LNCAP (cell line): ENCODE measurements at regions not wholly inside any gene's neighbourhood (a gene's known extent, or its start where the extent isn't known, plus 50 kb on each side); places are given as distances from the start of the nearest gene placed in this dataset.

Experiments used
- TF ChIP-seq, protein P1 (sequence below): fragments of 450-650 bp; IDR thresholded peaks from 2 replicates; pipeline ENCODE4 v1.5.1; 2017; ENCODE audit warnings: mild to moderate bottlenecking

- TF ChIP-seq, protein P1, sequence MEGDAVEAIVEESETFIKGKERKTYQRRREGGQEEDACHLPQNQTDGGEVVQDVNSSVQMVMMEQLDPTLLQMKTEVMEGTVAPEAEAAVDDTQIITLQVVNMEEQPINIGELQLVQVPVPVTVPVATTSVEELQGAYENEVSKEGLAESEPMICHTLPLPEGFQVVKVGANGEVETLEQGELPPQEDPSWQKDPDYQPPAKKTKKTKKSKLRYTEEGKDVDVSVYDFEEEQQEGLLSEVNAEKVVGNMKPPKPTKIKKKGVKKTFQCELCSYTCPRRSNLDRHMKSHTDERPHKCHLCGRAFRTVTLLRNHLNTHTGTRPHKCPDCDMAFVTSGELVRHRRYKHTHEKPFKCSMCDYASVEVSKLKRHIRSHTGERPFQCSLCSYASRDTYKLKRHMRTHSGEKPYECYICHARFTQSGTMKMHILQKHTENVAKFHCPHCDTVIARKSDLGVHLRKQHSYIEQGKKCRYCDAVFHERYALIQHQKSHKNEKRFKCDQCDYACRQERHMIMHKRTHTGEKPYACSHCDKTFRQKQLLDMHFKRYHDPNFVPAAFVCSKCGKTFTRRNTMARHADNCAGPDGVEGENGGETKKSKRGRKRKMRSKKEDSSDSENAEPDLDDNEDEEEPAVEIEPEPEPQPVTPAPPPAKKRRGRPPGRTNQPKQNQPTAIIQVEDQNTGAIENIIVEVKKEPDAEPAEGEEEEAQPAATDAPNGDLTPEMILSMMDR: no peak
Measured at GRCh38 chr20:52630138-52630537, 342.0 kb upstream of the TSHZ2 start.

DNA sequence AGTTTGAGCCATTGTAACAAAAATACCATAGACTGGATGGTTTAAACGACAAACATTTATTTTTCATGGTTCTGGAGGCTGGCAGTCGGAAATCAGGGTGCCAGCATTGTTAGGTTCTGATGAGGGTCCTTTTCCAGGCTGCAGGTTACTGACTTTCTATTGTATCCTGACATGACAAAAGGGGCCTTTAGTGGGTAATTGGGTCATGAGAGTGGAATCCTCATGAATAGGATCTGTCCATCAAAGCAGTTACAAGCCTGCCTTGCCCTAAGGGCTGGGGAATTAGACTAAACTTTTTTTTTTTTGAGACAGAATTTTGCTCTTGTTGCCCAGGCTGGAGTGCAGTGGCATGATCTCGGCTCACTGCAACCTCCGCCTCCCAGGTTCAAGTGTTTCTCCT lies 347.9 kb upstream of the TSHZ2 start:
- TF ChIP-seq, protein P1: no peak

DNA sequence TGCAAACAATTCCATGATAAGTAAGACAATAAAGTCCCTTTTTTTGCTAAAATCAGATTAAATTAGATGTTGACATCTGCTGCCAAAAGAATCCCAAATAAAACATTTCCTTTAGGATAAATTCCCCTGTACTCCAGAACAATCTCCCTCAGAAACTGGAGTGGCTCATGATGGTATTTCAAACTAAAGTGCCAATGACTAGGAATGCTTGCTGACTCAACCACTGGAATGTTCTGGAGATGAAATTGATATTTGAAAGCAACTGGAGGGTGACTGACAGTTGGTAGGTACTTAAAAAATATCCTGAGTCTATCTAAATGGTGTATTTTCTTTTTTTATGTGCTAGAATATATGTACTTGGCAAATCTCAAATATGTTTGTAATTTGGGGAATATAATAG lies 350.1 kb upstream of the TSHZ2 start:
- TF ChIP-seq, protein P1: no peak

DNA sequence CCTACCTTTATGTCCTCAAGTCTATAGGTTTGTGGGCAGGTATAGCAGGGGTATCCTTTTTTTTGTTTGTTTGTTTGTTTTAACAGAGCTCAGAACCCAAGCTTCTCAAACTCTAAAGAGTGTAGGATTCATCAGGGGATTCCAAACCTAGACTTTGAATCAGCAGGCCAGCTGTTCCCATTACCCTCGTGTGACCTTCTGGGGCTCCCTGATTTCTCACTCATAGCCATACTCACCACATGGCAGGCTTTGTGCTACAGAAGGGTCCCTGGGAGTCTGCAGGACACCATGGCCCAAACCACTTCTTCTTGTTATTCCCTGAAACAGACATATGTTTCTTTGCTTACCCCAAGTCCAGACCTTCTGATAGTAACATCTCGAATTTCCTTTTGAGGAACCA lies 350.8 kb upstream of the TSHZ2 start:
- TF ChIP-seq, protein P1: no peak

DNA sequence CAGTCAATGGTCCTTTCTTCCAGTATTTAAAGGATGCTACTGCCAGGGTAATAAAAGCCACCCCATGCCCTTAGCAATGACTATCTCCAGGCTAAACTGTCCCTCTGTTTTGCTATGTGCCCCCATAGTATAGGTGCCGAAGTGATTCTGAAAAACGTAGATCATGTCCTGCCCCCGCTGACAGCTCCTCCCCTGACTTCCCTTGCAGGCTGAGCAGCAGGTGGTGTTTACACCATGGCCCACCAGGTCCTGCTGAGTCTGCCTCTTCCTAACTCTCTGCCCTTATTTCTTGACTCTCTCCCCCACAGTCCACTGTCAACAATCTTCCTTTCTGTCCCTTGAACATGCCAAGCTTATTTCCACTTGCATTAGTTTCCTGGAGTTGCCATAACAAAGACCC lies 352.5 kb upstream of the TSHZ2 start:
- TF ChIP-seq, protein P1: no peak

DNA sequence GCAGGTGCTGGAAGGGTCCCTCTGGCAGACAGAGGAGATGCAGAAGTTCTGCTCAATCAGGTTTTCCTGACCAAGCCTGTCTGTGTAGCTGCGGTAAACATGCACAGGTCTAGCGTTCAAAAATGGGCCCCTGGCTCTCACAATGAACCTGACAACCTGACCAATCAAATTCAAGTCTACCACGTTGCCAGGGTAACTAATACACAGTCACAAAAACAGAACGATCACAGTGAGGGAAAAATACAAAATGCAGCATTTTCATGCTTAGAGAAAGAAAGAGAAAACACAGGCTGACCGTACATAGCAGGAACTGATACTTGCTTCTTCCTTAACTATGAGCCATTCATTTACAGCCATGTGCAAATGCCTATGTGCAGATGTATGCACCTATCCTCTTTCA lies 353.1 kb upstream of the TSHZ2 start:
- TF ChIP-seq, protein P1: no peak

- TF ChIP-seq, protein P1: no peak
Measured at GRCh38 chr20:52616629-52617028, 355.5 kb upstream of the TSHZ2 start.
